K562 (cell line): ENCODE measurements at regions not wholly inside any gene's neighbourhood (a gene's known extent, or its start where the extent isn't known, plus 50 kb on each side); places are given as distances from the start of the nearest gene placed in this dataset.

ENCODE experiments used
- ATAC-seq: fragments of 200-7000 bp; cut with Tn5 transposase; 3 replicates; pipeline ENCODE4 v1.9.1; 2020; ENCODE audit warnings: moderate library complexity
- BruUV-seq: library from RNA; stranded (reverse); fragments of 400-500 nt; replicated peaks from 2 replicates; lab custom pipeline; 2021; lab: Mats Ljungman, UMichigan
- CTCF ChIA-PET: fragments of 300-600 bp; formaldehyde crosslinking; extraction: SDS; loops from one replicate; lab custom pipeline; 2021; ENCODE audit warnings: low intra/inter-chr PET ratio; lab: Yijun Ruan, JAX
- POLR2A ChIA-PET: fragments of 300-600, 350-650 bp; sonication (Branson Sonifier 250); formaldehyde crosslinking; extraction: SDS; loops from one replicate; lab custom pipeline; 2021; ENCODE audit warnings: antibody characterized with exemption, inconsistent platforms; lab: Yijun Ruan, JAX
- DNase-seq, 4 experiments: peaks; one replicate each; pipeline versions ENCODE4 v3.0.0 to v3.0.0-alpha.2; 2011 to 2018; ENCODE audit warnings: low spot score in 3 of 4, mixed read lengths in 3 of 4; ENCODE audit errors: extremely low read depth in 1 of 4
- FAIRE-seq: peaks from 2 replicates; lab custom pipeline; 2011; peaks lifted over from hg19 to GRCh38; lab: Jason Lieb, UNC
- H2AFZ ChIP-seq: 2 replicates; pipeline ENCODE4 v1.6.0; 2011; ENCODE audit warnings: low read depth, low read length, control low read depth, inconsistent platforms
- H3K27ac ChIP-seq: fragments of 200-600 bp; 3 replicates; pipeline ENCODE4 v1.8.0; 2011; ENCODE audit warnings: low read depth, mild to moderate bottlenecking, control low read depth, inconsistent platforms, low read length, moderate library complexity, mixed read lengths; ENCODE audit errors: extremely low read depth
- H3K27me3 ChIP-seq, 2 experiments: fragments of 300-600 bp in 1 of 2; 2 replicates in 1 of 2; 3 replicates in 1 of 2; pipeline versions ENCODE4 v1.6.0 to v1.8.0; 2011; ENCODE audit warnings: inconsistent platforms in 2 of 2, low read length in 2 of 2, mild to moderate bottlenecking in 1 of 2, mixed read lengths in 1 of 2, moderate library complexity in 1 of 2; ENCODE audit not compliant: control insufficient read depth in 2 of 2, insufficient read depth in 2 of 2
- H3K36me3 ChIP-seq: fragments of 300-600 bp; 3 replicates; pipeline ENCODE4 v1.8.0; 2011; ENCODE audit warnings: mild to moderate bottlenecking, low read length, inconsistent platforms; ENCODE audit not compliant: control insufficient read depth, insufficient read depth
- H3K4me1 ChIP-seq, 2 experiments: fragments of 200-600 bp in 1 of 2; replicated peaks in 1 of 2; 2 replicates in 1 of 2; 3 replicates in 1 of 2; pipeline versions ENCODE4 v1.5.1 to v1.8.0; 2011; ENCODE audit warnings: inconsistent platforms in 2 of 2, low read length in 2 of 2, mild to moderate bottlenecking in 1 of 2, mixed read lengths in 1 of 2, moderate library complexity in 1 of 2; ENCODE audit not compliant: control insufficient read depth in 2 of 2, insufficient read depth in 2 of 2
- H3K4me2 ChIP-seq: 2 replicates; pipeline ENCODE4 v1.6.1; 2011; ENCODE audit warnings: low read length, control low read depth, inconsistent platforms, mixed read lengths; ENCODE audit not compliant: insufficient read depth
- H3K4me3 ChIP-seq: fragments of 200-600 bp; sonication (generic), shearing (Covaris generic); 2 replicates; pipeline ENCODE4 v1.5.1; 2016; ENCODE audit warnings: control low read depth, inconsistent platforms
- H3K79me2 ChIP-seq: fragments of 200-600 bp; 3 replicates; pipeline ENCODE4 v1.8.0; 2011; ENCODE audit warnings: low read length, inconsistent platforms; ENCODE audit not compliant: control insufficient read depth, insufficient read depth
- H3K9ac ChIP-seq, 2 experiments: 2 replicates each; pipeline versions ENCODE4 v1.6.0 to v1.6.1; 2011; ENCODE audit warnings: low read depth in 2 of 2, low read length in 2 of 2, control low read depth in 1 of 2, inconsistent platforms in 1 of 2, mild to moderate bottlenecking in 1 of 2, mixed read lengths in 1 of 2; ENCODE audit not compliant: insufficient read depth in 1 of 2
- H3K9me1 ChIP-seq: one replicate; pipeline ENCODE4 v1.6.0; 2011; ENCODE audit warnings: inconsistent platforms, mild to moderate bottlenecking, low read length, moderate library complexity; ENCODE audit not compliant: control insufficient read depth, insufficient read depth
- H3K9me3 ChIP-seq: replicated peaks from 2 replicates; pipeline ENCODE4 v1.5.1; 2011; ENCODE audit warnings: low read depth, low read length, inconsistent platforms; ENCODE audit not compliant: control insufficient read depth, insufficient read depth
- H4K20me1 ChIP-seq: replicated peaks from 2 replicates; pipeline ENCODE4 v1.6.1; 2011; ENCODE audit warnings: low read length, inconsistent platforms, mixed read lengths; ENCODE audit not compliant: control insufficient read depth, insufficient read depth
- ASH1L ChIP-seq: fragments of 450-650 bp; IDR thresholded peaks from 2 replicates; pipeline ENCODE4 v1.6.1; 2018; ENCODE audit warnings: borderline replicate concordance, mild to moderate bottlenecking, low read depth; ENCODE audit not compliant: partially characterized antibody
- CCAR2 ChIP-seq: fragments of 200-400 bp; formaldehyde crosslinking; IDR thresholded peaks from 2 replicates; pipeline ENCODE4 v1.6.1; 2017; ENCODE audit warnings: mild to moderate bottlenecking, low read depth, low read length
- FOXJ2 ChIP-seq: fragments of 200-800 bp; sonication (Bioruptor generic); IDR thresholded peaks from 2 replicates; pipeline ENCODE4 v1.6.1; 2016; ENCODE audit warnings: missing genetic modification characterization, missing compliant biosample characterization
- HDAC8 ChIP-seq: fragments of 450-650 bp; IDR thresholded peaks from 2 replicates; pipeline ENCODE4 v1.6.1; 2016; ENCODE audit warnings: mild to moderate bottlenecking, missing genetic modification characterization, moderate library complexity, missing compliant biosample characterization
- HNRNPH1 ChIP-seq: fragments of 200-400 bp; formaldehyde crosslinking; optimal IDR thresholded peaks from 2 replicates; pipeline ENCODE3; 2017; ENCODE audit warnings: low read depth, mild to moderate bottlenecking, low read length, moderate library complexity
- HNRNPL ChIP-seq: fragments of 200-400 bp; formaldehyde crosslinking; IDR thresholded peaks from 2 replicates; pipeline ENCODE4 v1.6.1; 2017; ENCODE audit warnings: low read depth, mild to moderate bottlenecking, low read length
- NFRKB ChIP-seq: fragments of 450-650 bp; IDR thresholded peaks from 2 replicates; pipeline ENCODE4 v1.6.1; 2016; ENCODE audit warnings: low read depth
- NR2C2 ChIP-seq, 2 experiments: fragments of 200-800 bp in 1 of 2; sonication (Bioruptor generic) in 1 of 2; sonication (generic) in 1 of 2; formaldehyde crosslinking in 1 of 2; IDR thresholded peaks; 2 replicates each; pipeline versions ENCODE4 v1.6.1 to v1.8.0; 2016 to 2022; ENCODE audit warnings: mild to moderate bottlenecking in 1 of 2, missing compliant biosample characterization in 1 of 2, missing genetic modification characterization in 1 of 2, missing genetic modification reagents in 1 of 2
- SIN3B ChIP-seq: fragments of 450-650 bp; IDR thresholded peaks from 2 replicates; pipeline ENCODE4 v1.6.1; 2017; ENCODE audit warnings: low read depth, mild to moderate bottlenecking, moderate library complexity
- SMARCE1 ChIP-seq: fragments of 450-650 bp; IDR thresholded peaks from 2 replicates; pipeline ENCODE4 v1.7.1; 2016; ENCODE audit warnings: mild to moderate bottlenecking
- THAP7 ChIP-seq: fragments of 250-450 bp; sonication (Bioruptor Pico); IDR thresholded peaks from 2 replicates; pipeline ENCODE4 v1.5.0; 2021
- ZNF395 ChIP-seq: fragments of 200-800 bp; sonication (Bioruptor generic); IDR thresholded peaks from 2 replicates; pipeline ENCODE4 v1.6.1; 2017; ENCODE audit warnings: missing genetic modification characterization, missing compliant biosample characterization
- WGBS: fragments of 100-300 bp; shearing (Covaris generic); methylation state at CpG from one replicate; pipeline ENCODE4 v1.1.6; 2016; ENCODE audit warnings: low coverage, mixed read lengths; ENCODE audit not compliant: insufficient coverage; ENCODE audit errors: missing lambda C conversion rate; 5-methylcytosine and 5-hydroxymethylcytosine counted together
- in situ Hi-C: fragments of 300-500 bp; cut with MboI; formaldehyde crosslinking; loops from 4 replicates; pipeline ENCODE4 v1.15.0; 2018; ENCODE audit warnings: inconsistent platforms, mixed read lengths
- intact Hi-C: fragments of 100-400 bp; cut with micrococcal nuclease; formaldehyde crosslinking; loops from 2 replicates; pipeline ENCODE4 v1.14.2; 2022
- TF ChIP-seq, protein P1 (sequence below): fragments of 250-450 bp; sonication (Bioruptor Pico); IDR thresholded peaks from 2 replicates; pipeline ENCODE4 v1.6.1; 2021; ENCODE audit warnings: mild to moderate bottlenecking
- TF ChIP-seq, protein P2 (sequence below): fragments of 450-650 bp; IDR thresholded peaks from 2 replicates; pipeline ENCODE4 v1.6.1; 2016; ENCODE audit warnings: missing biosample characterization, missing genetic modification characterization
- TF ChIP-seq, protein P3 (sequence below): fragments of 250-450 bp; sonication (Bioruptor Pico); IDR thresholded peaks from 2 replicates; pipeline ENCODE4 v1.4.0; 2020; ENCODE audit warnings: mild to moderate bottlenecking, moderate library complexity, borderline replicate concordance

GRCh38 chr7:96589038-96589437 is 120.6 kb downstream of the SEM1 start:
- no peak overlapping the region for H3K4me2 ChIP-seq
- DNase-seq (no peak), ATAC-seq (no peak; the same call in 2 of the 3 replicates), FAIRE-seq (no peak)
- H3K79me2 ChIP-seq = no peaks in the 10 kb centered on the region
- H3K9me3 ChIP-seq = no peaks in the 10 kb centered on the region
- in situ Hi-C loops (no loop called here), intact Hi-C loops (no loop called here)
- no peak overlapping the region for H3K9ac ChIP-seq
- H3K36me3 ChIP-seq = no peaks in the 10 kb centered on the region
- no peaks in the 10 kb centered on the region for H3K4me1 ChIP-seq
- peaks cover 0 to 4% of the 10 kb centered on the region in 2 experiments; a peak in 1 of 5 replicates for H3K27me3 ChIP-seq
- WGBS = 1% methylated on average over 5 of the region's 5 CpGs
- H3K4me3 ChIP-seq = no peak overlapping the region
- CTCF ChIA-PET = no interaction called here
- no TSS peak for BruUV-seq
- POLR2A ChIA-PET = no interaction called here
- no peaks in the 10 kb centered on the region for H4K20me1 ChIP-seq
- TF ChIP-seq, protein P1, sequence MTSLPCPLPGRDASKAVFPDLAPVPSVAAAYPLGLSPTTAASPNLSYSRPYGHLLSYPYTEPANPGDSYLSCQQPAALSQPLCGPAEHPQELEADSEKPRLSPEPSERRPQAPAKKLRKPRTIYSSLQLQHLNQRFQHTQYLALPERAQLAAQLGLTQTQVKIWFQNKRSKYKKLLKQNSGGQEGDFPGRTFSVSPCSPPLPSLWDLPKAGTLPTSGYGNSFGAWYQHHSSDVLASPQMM (CRISPR knock-in tag) = no peak
- TF ChIP-seq CCAR2 = no peak
- no peak for TF ChIP-seq ASH1L
- no peak for TF ChIP-seq NFRKB
- TF ChIP-seq, protein P2, sequence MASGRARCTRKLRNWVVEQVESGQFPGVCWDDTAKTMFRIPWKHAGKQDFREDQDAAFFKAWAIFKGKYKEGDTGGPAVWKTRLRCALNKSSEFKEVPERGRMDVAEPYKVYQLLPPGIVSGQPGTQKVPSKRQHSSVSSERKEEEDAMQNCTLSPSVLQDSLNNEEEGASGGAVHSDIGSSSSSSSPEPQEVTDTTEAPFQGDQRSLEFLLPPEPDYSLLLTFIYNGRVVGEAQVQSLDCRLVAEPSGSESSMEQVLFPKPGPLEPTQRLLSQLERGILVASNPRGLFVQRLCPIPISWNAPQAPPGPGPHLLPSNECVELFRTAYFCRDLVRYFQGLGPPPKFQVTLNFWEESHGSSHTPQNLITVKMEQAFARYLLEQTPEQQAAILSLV = no peak
- TF ChIP-seq THAP7 (CRISPR knock-in tag) = no peak
- TF ChIP-seq, protein P3, sequence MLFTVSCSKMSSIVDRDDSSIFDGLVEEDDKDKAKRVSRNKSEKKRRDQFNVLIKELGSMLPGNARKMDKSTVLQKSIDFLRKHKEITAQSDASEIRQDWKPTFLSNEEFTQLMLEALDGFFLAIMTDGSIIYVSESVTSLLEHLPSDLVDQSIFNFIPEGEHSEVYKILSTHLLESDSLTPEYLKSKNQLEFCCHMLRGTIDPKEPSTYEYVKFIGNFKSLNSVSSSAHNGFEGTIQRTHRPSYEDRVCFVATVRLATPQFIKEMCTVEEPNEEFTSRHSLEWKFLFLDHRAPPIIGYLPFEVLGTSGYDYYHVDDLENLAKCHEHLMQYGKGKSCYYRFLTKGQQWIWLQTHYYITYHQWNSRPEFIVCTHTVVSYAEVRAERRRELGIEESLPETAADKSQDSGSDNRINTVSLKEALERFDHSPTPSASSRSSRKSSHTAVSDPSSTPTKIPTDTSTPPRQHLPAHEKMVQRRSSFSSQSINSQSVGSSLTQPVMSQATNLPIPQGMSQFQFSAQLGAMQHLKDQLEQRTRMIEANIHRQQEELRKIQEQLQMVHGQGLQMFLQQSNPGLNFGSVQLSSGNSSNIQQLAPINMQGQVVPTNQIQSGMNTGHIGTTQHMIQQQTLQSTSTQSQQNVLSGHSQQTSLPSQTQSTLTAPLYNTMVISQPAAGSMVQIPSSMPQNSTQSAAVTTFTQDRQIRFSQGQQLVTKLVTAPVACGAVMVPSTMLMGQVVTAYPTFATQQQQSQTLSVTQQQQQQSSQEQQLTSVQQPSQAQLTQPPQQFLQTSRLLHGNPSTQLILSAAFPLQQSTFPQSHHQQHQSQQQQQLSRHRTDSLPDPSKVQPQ = no peak
- no peak for TF ChIP-seq ZNF395 (CRISPR knock-in tag)
- TF ChIP-seq HNRNPH1 = no peak
- no peak for TF ChIP-seq HNRNPL
- no peak for TF ChIP-seq SIN3B
- no peak for TF ChIP-seq FOXJ2 (tag)
- no peak for TF ChIP-seq NR2C2 (CRISPR knock-in tag; IDR thresholded peaks at IDR 0.05)
- no peak for TF ChIP-seq NR2C2 (tag; IDR thresholded peaks at IDR 0.05)
- no peak for TF ChIP-seq HDAC8 (tag)
- no peak for TF ChIP-seq SMARCE1
- H3K27ac ChIP-seq = no peak overlapping the region
- no peak overlapping the region for H2AFZ ChIP-seq
- H3K9me1 ChIP-seq = no peaks in the 10 kb centered on the region
